ENCODE measurements at regions not wholly inside any gene's neighbourhood (a gene's known extent, or its start where the extent isn't known, plus 50 kb on each side); places are given as distances from the start of the nearest gene placed in this dataset.

DNA sequence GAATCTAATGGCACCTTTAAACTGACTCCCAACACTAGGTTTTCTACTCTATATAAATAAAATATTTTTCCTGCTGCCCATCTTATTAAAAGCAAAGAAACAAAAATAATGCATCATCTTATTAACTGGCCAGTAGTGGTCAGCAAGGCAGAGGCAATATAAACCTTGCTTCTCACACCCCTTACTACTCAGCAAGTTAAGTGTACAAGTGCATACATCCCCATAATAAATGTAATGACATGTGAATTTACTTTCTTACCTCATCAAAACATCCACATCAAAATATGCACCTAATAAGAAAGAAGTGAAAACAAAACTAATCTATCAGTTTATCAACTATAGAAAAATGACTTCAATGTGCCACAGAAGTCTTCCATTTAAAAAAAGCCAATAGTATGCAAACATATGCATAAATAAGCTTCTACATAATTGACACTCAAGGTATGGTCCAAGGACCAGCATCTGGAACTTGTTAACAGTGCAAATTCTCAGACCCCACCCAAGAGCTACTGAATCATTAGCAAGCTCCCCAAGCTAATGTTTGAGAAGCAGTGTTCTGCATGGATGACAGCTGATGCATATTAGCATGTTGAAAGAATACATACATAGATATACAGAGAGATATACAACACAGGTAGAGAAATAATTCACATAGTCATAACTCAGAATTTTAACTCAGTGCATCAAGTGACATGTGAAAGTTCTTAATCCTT is 182.7 kb downstream of the C7orf25 start:
- TF ChIP-seq GATA2 (IDR thresholded peaks at IDR 0.05; ENCODE audit: low read depth, low read length) (no peak), GATA3 (IDR thresholded peaks at IDR 0.05; ENCODE audit: low read depth, low read length) (no peak)

Measured in SH-SY5Y (cell line).